Activated B cell treated with CpG ODN at 0.5 μM for 24 hours (primary cell): ENCODE measurements at regions not wholly inside any gene's neighbourhood (a gene's known extent, or its start where the extent isn't known, plus 50 kb on each side); places are given as distances from the start of the nearest gene placed in this dataset.
"Not testable (repeated sequence)": the region's sequence is repeated elsewhere in the genome, so short reads cannot be mapped to it uniquely, and the experiment has no call there.

Source experiments
- ATAC-seq: fragments of 200-7000 bp; cut with Tn5 transposase; one replicate; pipeline ENCODE4 v1.10.0; 2021; ENCODE audit warnings: low read depth, mild to moderate bottlenecking, moderate library complexity
- CTCF ChIA-PET: fragments of 350-600 bp; sonication (Branson Sonifier 250); formaldehyde crosslinking; loops from one replicate; lab custom pipeline; 2021; ENCODE audit warnings: antibody characterized with exemption; lab: Charles Lee
- POLR2A ChIA-PET: fragments of 350-600 bp; sonication (Branson Sonifier 250); formaldehyde crosslinking; loops from one replicate; lab custom pipeline; 2021; ENCODE audit warnings: antibody characterized with exemption; lab: Charles Lee
- DNase-seq: peaks from one replicate; pipeline ENCODE4 v3.0.0; 2022
- H3K27ac Mint-ChIP-seq: one replicate; pipeline ENCODE4 v1.8.0; 2020; ENCODE audit warnings: mixed read lengths
- H3K27me3 Mint-ChIP-seq: one replicate; pipeline ENCODE4 v1.8.0; 2021; ENCODE audit warnings: mixed read lengths
- H3K36me3 Mint-ChIP-seq: one replicate; pipeline ENCODE4 v1.8.0; 2021; ENCODE audit warnings: low read depth, mixed read lengths
- H3K4me1 Mint-ChIP-seq: one replicate; pipeline ENCODE4 v1.8.0; 2021; ENCODE audit warnings: mixed read lengths
- H3K4me3 Mint-ChIP-seq: one replicate; pipeline ENCODE4 v1.8.0; 2020; ENCODE audit warnings: mild to moderate bottlenecking, mixed read lengths
- H3K9me3 Mint-ChIP-seq: one replicate; pipeline ENCODE4 v1.8.0; 2020; ENCODE audit warnings: mixed read lengths
- CTCF ChIP-seq: fragments of 200-600 bp; IDR thresholded peaks from one replicate; pipeline ENCODE4 v1.8.0; 2022; ENCODE audit warnings: antibody characterized with exemption, mild to moderate bottlenecking
- intact Hi-C: fragments of 100-400 bp; cut with micrococcal nuclease; formaldehyde crosslinking; loops from one replicate; pipeline ENCODE4 v1.15.1; 2024

- ATAC-seq, H3K4me3 Mint-ChIP-seq, H3K4me1 Mint-ChIP-seq, H3K27ac Mint-ChIP-seq, POLR2A ChIA-PET, CTCF ChIA-PET, DNase-seq, H3K36me3 Mint-ChIP-seq, H3K27me3 Mint-ChIP-seq, H3K9me3 Mint-ChIP-seq, intact Hi-C loops: not testable (repeated sequence)
Measured at GRCh38 chr22:16665610-16666009, 73.0 kb upstream of the CCT8L2 start.

- H3K27ac Mint-ChIP-seq, ATAC-seq: not testable (repeated sequence)
Measured at GRCh38 chr22:16662330-16662729, 69.7 kb upstream of the CCT8L2 start.

GRCh38 chr22:16660989-16661388 lies 68.4 kb upstream of the CCT8L2 start:
- intact Hi-C loops = not testable (repeated sequence)

More at GRCh38 chr22:16662330-16662729, 69.7 kb upstream of the CCT8L2 start:
- H3K36me3 Mint-ChIP-seq, intact Hi-C loops, CTCF ChIA-PET, H3K9me3 Mint-ChIP-seq, H3K4me3 Mint-ChIP-seq, DNase-seq, H3K4me1 Mint-ChIP-seq, POLR2A ChIA-PET, H3K27me3 Mint-ChIP-seq: not testable (repeated sequence)

GRCh38 chr22:16660570-16660969 lies 68.0 kb upstream of the CCT8L2 start:
- CTCF ChIA-PET, H3K27ac Mint-ChIP-seq, POLR2A ChIA-PET: not testable (repeated sequence)

More at GRCh38 chr22:16660989-16661388, 68.4 kb upstream of the CCT8L2 start:
- H3K27ac Mint-ChIP-seq, H3K4me1 Mint-ChIP-seq, H3K9me3 Mint-ChIP-seq, ATAC-seq, H3K36me3 Mint-ChIP-seq, DNase-seq, CTCF ChIA-PET, H3K27me3 Mint-ChIP-seq, POLR2A ChIA-PET, H3K4me3 Mint-ChIP-seq: not testable (repeated sequence)

GRCh38 chr22:16659273-16659834 lies 66.7 kb upstream of the CCT8L2 start:
- H3K9me3 Mint-ChIP-seq, ATAC-seq, H3K27ac Mint-ChIP-seq, H3K27me3 Mint-ChIP-seq, CTCF ChIA-PET, POLR2A ChIA-PET, DNase-seq, H3K36me3 Mint-ChIP-seq, intact Hi-C loops, H3K4me3 Mint-ChIP-seq, H3K4me1 Mint-ChIP-seq: not testable (repeated sequence)

More at GRCh38 chr22:16660570-16660969, 68.0 kb upstream of the CCT8L2 start:
- H3K27me3 Mint-ChIP-seq, intact Hi-C loops, ATAC-seq, H3K36me3 Mint-ChIP-seq, H3K4me1 Mint-ChIP-seq, H3K9me3 Mint-ChIP-seq, H3K4me3 Mint-ChIP-seq, DNase-seq: not testable (repeated sequence)

GRCh38 chr22:16658068-16658467 lies 65.5 kb upstream of the CCT8L2 start:
- ChIA-PET POLR2A (no interaction called here), CTCF (no interaction called here)
- no peaks in the 10 kb centered on the region for H3K4me1 Mint-ChIP-seq
- ATAC-seq = no peak
- no peak overlapping the region for H3K27ac Mint-ChIP-seq
- peaks cover 5% of the 10 kb centered on the region for H3K9me3 Mint-ChIP-seq
- H3K36me3 Mint-ChIP-seq = no peaks in the 10 kb centered on the region
- H3K4me3 Mint-ChIP-seq = no peak overlapping the region
- intact Hi-C loops = no loop called here
- H3K27me3 Mint-ChIP-seq = no peaks in the 10 kb centered on the region
- no peak for DNase-seq
- no peak for TF ChIP-seq CTCF

- ATAC-seq (no peak), DNase-seq (no peak)
- Mint-ChIP-seq H3K27me3 (no peaks in the 10 kb centered on the region), H3K4me1 (no peaks in the 10 kb centered on the region), H3K27ac (no peak overlapping the region), H3K4me3 (no peak overlapping the region), H3K36me3 (no peaks in the 10 kb centered on the region), H3K9me3 (peaks cover 7% of the 10 kb centered on the region)
- POLR2A ChIA-PET = no interaction called here
- intact Hi-C loops = no loop called here
- TF ChIP-seq CTCF = no peak
- CTCF ChIA-PET = no interaction called here
Measured at GRCh38 chr22:16654882-16655281, 62.3 kb upstream of the CCT8L2 start.

GRCh38 chr22:16654336-16654735 lies 61.7 kb upstream of the CCT8L2 start:
- H3K4me1 Mint-ChIP-seq, DNase-seq, H3K4me3 Mint-ChIP-seq, H3K9me3 Mint-ChIP-seq, H3K36me3 Mint-ChIP-seq, intact Hi-C loops, ATAC-seq, CTCF ChIA-PET, H3K27ac Mint-ChIP-seq, POLR2A ChIA-PET, H3K27me3 Mint-ChIP-seq: not testable (repeated sequence)

GRCh38 chr22:16653222-16653621 lies 60.6 kb upstream of the CCT8L2 start:
- intact Hi-C loops, H3K27me3 Mint-ChIP-seq: not testable (repeated sequence)

More at GRCh38 chr22:16653222-16653621, 60.6 kb upstream of the CCT8L2 start:
- H3K4me1 Mint-ChIP-seq, CTCF ChIA-PET, H3K27ac Mint-ChIP-seq, ATAC-seq, H3K36me3 Mint-ChIP-seq, POLR2A ChIA-PET, DNase-seq, H3K9me3 Mint-ChIP-seq, H3K4me3 Mint-ChIP-seq: not testable (repeated sequence)
